Thyroid gland (tissue), 4 donors: ENCODE measurements at regions not wholly inside any gene's neighbourhood (a gene's known extent, or its start where the extent isn't known, plus 50 kb on each side); places are given as distances from the start of the nearest gene placed in this dataset.
"Not testable (repeated sequence)": the region's sequence is repeated elsewhere in the genome, so short reads cannot be mapped to it uniquely, and the experiment has no call there.

Experiments
- DNase-seq, 2 donors: peaks; one replicate each; pipeline ENCODE4 v3.0.0-alpha.2; 2019
- H3K27ac ChIP-seq, 3 donors: fragments of 200-600 bp; sonication (generic); 1 replicate in 2 of 3; 2 replicates in 1 of 3; pipeline ENCODE4 v1.5.1; 2016 to 2019; ENCODE audit warnings: mild to moderate bottlenecking in 1 of 3, moderate library complexity in 1 of 3
- H3K27me3 ChIP-seq: fragments of 200-600 bp; sonication (generic); one replicate; pipeline ENCODE4 v1.5.1; 2019
- H3K36me3 ChIP-seq, 2 donors: fragments of 200-600 bp; sonication (generic); one replicate each; pipeline ENCODE4 v1.5.1; 2016 to 2019
- H3K4me1 ChIP-seq, 2 donors: fragments of 200-600 bp; sonication (generic); one replicate each; pipeline ENCODE4 v1.5.1; 2017 to 2019
- H3K4me3 ChIP-seq, 3 donors: fragments of 200-600 bp; sonication (generic); replicated peaks in 1 of 3; 1 replicate in 2 of 3; 2 replicates in 1 of 3; pipeline ENCODE4 v1.5.1; 2016; ENCODE audit warnings: mild to moderate bottlenecking in 1 of 3
- H3K9me3 ChIP-seq: fragments of 200-600 bp; sonication (generic); one replicate; pipeline ENCODE4 v1.5.1; 2017
- CTCF ChIP-seq, 6 experiments: fragments of 200-600 bp in 3 of 6; fragments of 450-650 bp in 3 of 6; sonication (generic) in 3 of 6; IDR thresholded peaks; one replicate each; pipeline ENCODE4 v1.5.1; 2016 to 2019; ENCODE audit warnings: antibody characterized with exemption in 6 of 6, mild to moderate bottlenecking in 2 of 6, inconsistent platforms in 1 of 6, moderate library complexity in 1 of 6
- POLR2A ChIP-seq, 2 donors: fragments of 450-650 bp; IDR thresholded peaks; one replicate each; pipeline ENCODE4 v1.6.1; 2017; ENCODE audit warnings: antibody characterized with exemption in 2 of 2, mild to moderate bottlenecking in 2 of 2, moderate library complexity in 1 of 2
- WGBS, 2 donors: methylation state at CpG; one replicate each; pipeline ENCODE4 v1.1.5; 2017; 5-methylcytosine and 5-hydroxymethylcytosine counted together
- intact Hi-C: fragments of 100-400 bp; cut with DNase I; formaldehyde crosslinking; loops from one replicate; pipeline ENCODE4 v1.15.1; 2023

- Histone ChIP-seq H3K4me1 (no peaks in the 10 kb centered on the region), H3K27ac (no peak overlapping the region), H3K36me3 (no peaks in the 10 kb centered on the region), H3K27me3 (no peaks in the 10 kb centered on the region), H3K9me3 (no peaks in the 10 kb centered on the region), H3K4me3 (no peak overlapping the region)
- no peak for DNase-seq
- 96 to 100% methylated on average over 2 of the region's 2 CpGs for WGBS, 2 donors
- intact Hi-C loops = no loop called here
- TF ChIP-seq POLR2A (IDR thresholded peaks at IDR 0.05) = no peak
- no peak for TF ChIP-seq CTCF (IDR thresholded peaks at IDR 0.05)
Observed at GRCh38 chr10:90075995-90076394, 374.6 kb downstream of the KIF20B start.

GRCh38 chr10:90079819-90080218 lies 378.4 kb downstream of the KIF20B start:
- intact Hi-C loops = no loop called here
- 85 to 86% methylated on average over 2 of the region's 2 CpGs for WGBS, 2 donors
- no peak for DNase-seq
- Histone ChIP-seq H3K4me3 (no peak overlapping the region), H3K27ac (no peak overlapping the region), H3K9me3 (no peaks in the 10 kb centered on the region), H3K4me1 (no peaks in the 10 kb centered on the region), H3K36me3 (no peaks in the 10 kb centered on the region), H3K27me3 (no peaks in the 10 kb centered on the region)
- no peak for TF ChIP-seq POLR2A (IDR thresholded peaks at IDR 0.05)
- no peak for TF ChIP-seq CTCF (IDR thresholded peaks at IDR 0.05)

GRCh38 chr10:90086606-90087190 lies 385.3 kb downstream of the KIF20B start:
- intact Hi-C loops, H3K4me1 ChIP-seq, H3K36me3 ChIP-seq, H3K9me3 ChIP-seq, H3K27me3 ChIP-seq, DNase-seq, H3K4me3 ChIP-seq, H3K27ac ChIP-seq: not testable (repeated sequence)
- WGBS, 2 donors = 92 to 100% methylated on average over 2 of the region's 2 CpGs

GRCh38 chr10:90087197-90088023 lies 386.0 kb downstream of the KIF20B start:
- DNase-seq = no peak
- 78 to 87% methylated on average over 2 of the region's 2 CpGs for WGBS, 2 donors
- Histone ChIP-seq H3K36me3 (no peaks in the 10 kb centered on the region), H3K27ac (no peak overlapping the region), H3K4me3 (no peak overlapping the region), H3K4me1 (no peaks in the 10 kb centered on the region), H3K27me3 (no peaks in the 10 kb centered on the region), H3K9me3 (no peaks in the 10 kb centered on the region)
- TF ChIP-seq POLR2A (IDR thresholded peaks at IDR 0.05) = no peak
- no peak for TF ChIP-seq CTCF (IDR thresholded peaks at IDR 0.05)
- intact Hi-C loops = no loop called here

- intact Hi-C loops = no loop called here
- Histone ChIP-seq H3K27ac (no peak overlapping the region), H3K27me3 (no peaks in the 10 kb centered on the region), H3K4me3 (no peak overlapping the region), H3K9me3 (no peaks in the 10 kb centered on the region), H3K4me1 (no peaks in the 10 kb centered on the region), H3K36me3 (no peaks in the 10 kb centered on the region)
- 93 to 94% methylated on average over 4 of the region's 4 CpGs for WGBS, 2 donors
- TF ChIP-seq CTCF (IDR thresholded peaks at IDR 0.05) (no peak), POLR2A (IDR thresholded peaks at IDR 0.05) (no peak)
- DNase-seq = no peak
Observed at GRCh38 chr10:90088024-90088317, 386.6 kb downstream of the KIF20B start.
